Breast epithelium (tissue), 4 donors: ENCODE measurements at regions not wholly inside any gene's neighbourhood (a gene's known extent, or its start where the extent isn't known, plus 50 kb on each side); places are given as distances from the start of the nearest gene placed in this dataset.

Source experiments
- DNase-seq, 2 donors: peaks; one replicate each; pipeline ENCODE4 v3.0.0-alpha.2; 2019; ENCODE audit warnings: low spot score in 2 of 2
- H3K27ac ChIP-seq, 2 donors: fragments of 200-600 bp; sonication (generic) in 1 of 2; one replicate each; pipeline ENCODE4 v1.5.1; 2016 to 2019; ENCODE audit warnings: mild to moderate bottlenecking in 1 of 2
- H3K27me3 ChIP-seq, 2 donors: fragments of 200-600 bp; sonication (generic) in 1 of 2; one replicate each; pipeline versions ENCODE4 v1.5.1 to v1.6.0; 2017 to 2019; ENCODE audit warnings: control low read depth in 1 of 2, mild to moderate bottlenecking in 1 of 2
- H3K36me3 ChIP-seq: fragments of 200-600 bp; one replicate; pipeline ENCODE4 v1.5.1; 2019
- H3K4me1 ChIP-seq, 2 donors: fragments of 200-600 bp; sonication (generic); one replicate each; pipeline ENCODE4 v1.5.1; 2016 to 2019; ENCODE audit warnings: control low read depth in 1 of 2
- H3K4me3 ChIP-seq, 3 donors: fragments of 200-600 bp; sonication (generic); 1 replicate in 2 of 3; 2 replicates in 1 of 3; pipeline ENCODE4 v1.5.1; 2016 to 2019; ENCODE audit warnings: mild to moderate bottlenecking in 3 of 3, moderate library complexity in 2 of 3
- H3K9me3 ChIP-seq, 2 donors: fragments of 200-600 bp; sonication (generic) in 1 of 2; one replicate each; pipeline ENCODE4 v1.5.1; 2016 to 2019; ENCODE audit warnings: control low read depth in 1 of 2
- CTCF ChIP-seq, 3 donors: fragments of 450-650 bp; IDR thresholded peaks; one replicate each; pipeline ENCODE4 v1.5.1; 2016 to 2017; ENCODE audit warnings: antibody characterized with exemption in 3 of 3, mild to moderate bottlenecking in 3 of 3, moderate library complexity in 3 of 3
- POLR2A ChIP-seq: fragments of 450-650 bp; IDR thresholded peaks from one replicate; pipeline ENCODE4 v1.6.1; 2016; ENCODE audit warnings: antibody characterized with exemption, mild to moderate bottlenecking, moderate library complexity
- POLR2AphosphoS5 ChIP-seq, 3 donors: sonication (generic); formaldehyde crosslinking; IDR thresholded peaks; one replicate each; pipeline ENCODE4 v1.6.1; 2017; ENCODE audit warnings: antibody characterized with exemption in 3 of 3
- intact Hi-C: fragments of 100-400 bp; cut with DNase I; formaldehyde crosslinking; loops from one replicate; pipeline ENCODE4 v1.15.1; 2023; ENCODE audit warnings: low total_unique reads

- intact Hi-C loops = no loop called here
- no peaks in the 10 kb centered on the region for H3K9me3 ChIP-seq
- peaks cover 0 to 6% of the 10 kb centered on the region in 2 donors for H3K27me3 ChIP-seq
- DNase-seq = no peak
- no peak overlapping the region for H3K27ac ChIP-seq
- no peaks in the 10 kb centered on the region for H3K4me1 ChIP-seq
- no peak overlapping the region for H3K4me3 ChIP-seq
- TF ChIP-seq POLR2AphosphoS5 (IDR thresholded peaks at IDR 0.05) (no peak), POLR2A (no peak), CTCF (IDR thresholded peaks at IDR 0.05) (no peak)
- no peaks in the 10 kb centered on the region for H3K36me3 ChIP-seq
Measured at GRCh38 chr1:37096523-37096922, 62.2 kb upstream of the GRIK3 start.

DNA sequence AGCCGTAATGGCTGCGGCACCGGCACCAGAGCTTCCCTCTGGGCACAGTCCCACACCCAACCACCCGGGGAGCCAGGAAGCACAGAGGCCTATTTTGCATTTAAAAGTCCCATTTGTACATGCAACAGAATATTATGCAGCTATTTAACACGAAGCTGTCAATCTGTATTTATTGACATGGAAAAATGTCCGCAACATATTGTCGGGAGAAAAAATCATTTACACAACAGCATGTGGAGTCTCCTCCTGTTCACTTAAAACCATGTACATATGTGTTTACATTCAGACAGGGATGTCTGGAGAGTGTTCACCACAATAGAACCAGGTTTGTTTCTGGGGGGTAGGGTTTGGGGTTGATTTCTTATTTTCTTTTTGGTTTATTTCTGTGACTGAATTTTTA lies 63.4 kb upstream of the GRIK3 start:
- H3K36me3 ChIP-seq = no peaks in the 10 kb centered on the region
- peaks cover 0 to 6% of the 10 kb centered on the region in 2 donors for H3K27me3 ChIP-seq

DNA sequence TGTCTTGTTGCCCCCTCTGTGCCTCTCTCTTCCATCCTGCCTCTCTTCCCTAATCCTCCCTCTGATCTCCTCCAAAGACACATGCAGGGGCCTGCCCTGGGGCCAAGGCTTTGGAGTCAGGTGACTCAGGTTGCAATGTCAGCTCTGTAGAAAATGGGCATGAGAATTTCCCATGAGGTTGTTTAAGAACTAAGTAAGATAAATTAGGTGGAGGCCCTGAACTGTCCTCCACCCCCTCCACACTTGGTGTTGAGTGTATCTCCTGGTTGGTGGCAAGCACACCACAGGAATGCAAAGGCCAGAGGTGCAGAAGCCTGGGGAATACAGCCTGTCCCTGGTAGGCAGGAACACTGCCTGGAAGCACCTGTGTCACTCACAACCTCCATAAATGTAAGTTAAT lies 63.9 kb upstream of the GRIK3 start:
- no peaks in the 10 kb centered on the region for H3K4me1 ChIP-seq
- no peak for TF ChIP-seq CTCF (IDR thresholded peaks at IDR 0.05)
- TF ChIP-seq POLR2AphosphoS5 (IDR thresholded peaks at IDR 0.05) = no peak
- TF ChIP-seq POLR2A = no peak
- DNase-seq = no peak
- no peak overlapping the region for H3K4me3 ChIP-seq
- H3K27ac ChIP-seq = no peak overlapping the region
- peaks cover 0 to 6% of the 10 kb centered on the region in 2 donors for H3K27me3 ChIP-seq
- intact Hi-C loops = no loop called here
- no peaks in the 10 kb centered on the region for H3K9me3 ChIP-seq
- H3K36me3 ChIP-seq = no peaks in the 10 kb centered on the region

More for the DNA sequence above, 63.4 kb upstream of the GRIK3 start:
- Histone ChIP-seq H3K4me3 (no peak overlapping the region), H3K27ac (no peak overlapping the region), H3K9me3 (no peaks in the 10 kb centered on the region), H3K4me1 (no peaks in the 10 kb centered on the region)
- no peak for DNase-seq
- intact Hi-C loops = no loop called here
- TF ChIP-seq POLR2AphosphoS5 (IDR thresholded peaks at IDR 0.05) = no peak

DNA sequence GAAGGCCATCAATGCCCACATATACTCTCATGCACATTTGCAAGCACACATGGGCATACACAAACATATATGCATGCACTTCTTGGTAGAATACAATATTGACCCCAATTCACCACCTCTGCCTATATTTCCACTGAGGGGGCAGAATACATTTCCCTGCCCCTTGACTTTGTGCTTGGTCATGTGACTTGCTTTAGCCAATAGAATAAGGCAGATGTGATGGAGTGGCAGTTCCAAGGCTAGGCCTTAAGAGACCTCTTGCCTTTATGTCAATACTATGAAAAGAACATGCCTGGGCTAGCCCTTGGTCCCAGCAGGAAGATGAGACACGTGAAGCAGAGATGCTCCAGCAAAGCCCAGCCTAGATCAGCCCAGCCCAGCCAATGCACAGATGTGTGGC lies 66.0 kb upstream of the GRIK3 start:
- no peak for DNase-seq
- intact Hi-C loops = no loop called here
- Histone ChIP-seq H3K27me3 (peaks cover 0 to 6% of the 10 kb centered on the region in 2 donors), H3K9me3 (no peaks in the 10 kb centered on the region), H3K4me1 (no peaks in the 10 kb centered on the region), H3K27ac (no peak overlapping the region), H3K4me3 (no peak overlapping the region), H3K36me3 (no peaks in the 10 kb centered on the region)
- TF ChIP-seq CTCF (IDR thresholded peaks at IDR 0.05) (no peak), POLR2AphosphoS5 (IDR thresholded peaks at IDR 0.05) (no peak), POLR2A (no peak)

DNA sequence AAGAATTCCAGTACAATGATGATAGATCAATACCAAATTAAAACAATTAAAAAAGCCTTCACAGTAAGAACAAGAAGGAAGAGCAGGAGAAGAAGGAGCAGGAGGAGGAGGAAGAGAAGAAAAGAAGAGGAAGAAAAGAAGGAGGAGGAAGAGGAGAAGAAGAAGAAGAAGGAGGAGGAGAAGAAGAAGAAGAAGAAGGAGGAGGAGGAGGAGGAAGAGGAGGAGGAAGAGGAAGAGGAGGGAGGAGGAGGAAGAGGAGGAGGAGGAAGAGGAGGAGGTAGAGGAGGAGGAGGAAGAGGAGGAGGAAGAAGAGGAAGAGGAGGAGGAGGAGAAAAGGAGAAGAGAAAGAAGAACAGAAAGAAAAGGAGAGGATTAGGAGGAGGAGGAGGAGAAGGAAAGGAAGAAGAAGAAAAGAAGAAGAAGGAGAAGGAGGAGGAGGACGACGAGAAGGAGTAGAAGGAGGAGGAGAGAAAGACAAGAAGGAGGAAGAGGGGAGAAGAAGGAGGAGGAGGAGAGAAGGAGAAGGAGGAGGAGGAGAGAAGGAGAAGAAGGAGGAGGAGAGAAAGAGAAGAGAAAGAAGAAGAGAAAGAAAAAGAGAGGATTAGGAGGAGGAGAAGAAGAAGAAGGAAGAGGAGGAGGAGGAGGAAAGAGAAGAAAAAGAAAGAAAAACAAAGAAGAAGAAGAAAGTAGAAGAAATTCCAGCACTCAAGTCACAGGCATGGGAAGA lies 68.5 kb upstream of the GRIK3 start:
- Histone ChIP-seq H3K27ac (no peak overlapping the region), H3K27me3 (peaks cover 0 to 6% of the 10 kb centered on the region in 2 donors), H3K36me3 (no peaks in the 10 kb centered on the region), H3K9me3 (no peaks in the 10 kb centered on the region), H3K4me3 (no peak overlapping the region), H3K4me1 (no peaks in the 10 kb centered on the region)
- TF ChIP-seq CTCF (IDR thresholded peaks at IDR 0.05) (no peak), POLR2A (no peak), POLR2AphosphoS5 (IDR thresholded peaks at IDR 0.05) (no peak)
- DNase-seq = no peak
- intact Hi-C loops = no loop called here
